ENCODE measurements at regions not wholly inside any gene's neighbourhood (a gene's known extent, or its start where the extent isn't known, plus 50 kb on each side); places are given as distances from the start of the nearest gene placed in this dataset.

DNA sequence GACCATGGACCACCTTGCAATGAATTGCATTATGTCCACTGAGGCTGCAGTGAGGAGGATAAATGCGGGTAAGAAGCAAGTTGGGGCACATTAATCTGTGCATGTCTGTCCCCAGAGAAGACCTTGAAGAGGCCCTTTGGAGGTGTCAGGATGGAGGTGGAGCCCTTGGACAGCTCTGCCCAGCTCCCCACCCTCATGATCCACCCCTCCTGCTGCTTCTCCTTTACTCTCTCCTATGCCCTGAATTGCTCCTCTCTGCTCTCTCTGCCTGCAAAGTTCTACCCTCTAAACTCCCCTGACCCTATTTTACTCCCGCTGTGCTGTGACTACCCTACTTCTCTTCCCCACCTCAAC is 292.4 kb upstream of the USP24 start:
- TF ChIP-seq EP300 (IDR thresholded peaks at IDR 0.05) (no peak), POLR2A (IDR thresholded peaks at IDR 0.05) (no peak), CTCF (IDR thresholded peaks at IDR 0.05) (no peak), POLR2AphosphoS5 (IDR thresholded peaks at IDR 0.05) (no peak)

Measured in suprapubic skin (tissue), 4 donors.